ENCODE measurements at regions not wholly inside any gene's neighbourhood (a gene's known extent, or its start where the extent isn't known, plus 50 kb on each side); places are given as distances from the start of the nearest gene placed in this dataset.

DNA sequence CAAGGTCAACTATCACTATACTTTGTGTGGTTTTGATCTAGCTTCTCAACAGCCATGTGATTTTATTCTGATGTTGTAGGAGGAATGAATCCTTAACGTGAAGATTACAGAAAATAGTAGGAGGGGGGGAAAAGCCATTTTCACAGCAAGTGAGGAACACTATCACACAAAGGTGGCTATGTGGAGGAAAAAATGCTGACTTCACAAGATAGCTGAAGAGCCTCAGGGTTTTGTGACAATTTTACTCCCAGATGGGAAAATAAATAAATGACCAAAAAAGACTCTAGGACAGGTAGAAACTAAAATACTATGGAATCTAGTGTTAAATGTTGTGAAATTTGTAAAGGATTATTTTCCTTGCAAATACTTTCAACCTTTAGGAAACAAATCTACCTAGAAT is 281.0 kb downstream of the ADRA2A start:
- H3K4me1 ChIP-seq (ENCODE audit: control insufficient read depth in 1 of 2, insufficient read depth in 2 of 2, low read length in 2 of 2): peaks cover 0 to 9% of the 10 kb centered on the region in 2 donors
- no peak overlapping the region for H3K27ac ChIP-seq (ENCODE audit: low read depth, low read length)
- no peaks in the 10 kb centered on the region for H3K27me3 ChIP-seq (ENCODE audit: control insufficient read depth in 1 of 2, insufficient read depth in 2 of 2, low read length in 2 of 2)
- no peak overlapping the region for H3K9ac ChIP-seq (ENCODE audit: low read depth in 1 of 2, low read length in 2 of 2)
- H3K4me3 ChIP-seq (ENCODE audit: low read depth in 1 of 2, low read length in 2 of 2): no peak overlapping the region
- H3K36me3 ChIP-seq (ENCODE audit: control insufficient read depth in 1 of 2, insufficient read depth in 2 of 2, low read length in 2 of 2): no peaks in the 10 kb centered on the region
- no peaks in the 10 kb centered on the region for H3K9me3 ChIP-seq (ENCODE audit: control insufficient read depth in 1 of 2, low read length in 2 of 2)

DNA sequence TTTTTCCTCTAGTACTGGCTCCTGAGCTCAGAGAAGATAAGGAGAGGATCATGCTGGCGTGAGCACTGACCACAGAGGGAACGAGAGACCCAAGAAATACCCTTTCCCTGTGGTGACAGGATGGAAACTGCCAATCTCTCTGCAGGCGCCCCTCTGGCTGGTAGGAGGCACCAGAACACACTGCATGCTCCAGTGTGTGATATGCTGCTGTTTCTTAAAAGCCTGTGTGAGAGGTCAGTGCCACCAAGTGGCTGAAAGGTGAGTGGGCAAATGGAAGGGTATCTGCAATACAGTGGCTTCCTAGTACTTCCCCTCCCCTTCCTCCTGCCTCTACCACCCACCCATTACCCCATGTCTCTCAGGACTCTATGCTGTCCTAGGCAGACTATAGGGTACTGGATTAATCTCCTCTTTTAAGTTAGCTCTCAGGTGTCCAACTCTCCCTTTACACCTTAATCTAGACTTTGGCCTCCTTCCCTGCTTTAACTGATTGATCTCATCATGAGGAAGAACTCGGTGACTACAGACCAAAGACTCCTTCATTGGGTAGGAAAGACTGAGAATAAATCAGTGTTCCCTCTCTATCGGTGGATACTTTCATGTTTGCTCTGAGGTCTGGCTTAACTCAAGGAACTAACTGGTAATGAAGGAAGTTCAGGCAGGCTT is 283.6 kb downstream of the ADRA2A start:
- Histone ChIP-seq H3K27me3 (ENCODE audit: control insufficient read depth in 1 of 2, insufficient read depth in 2 of 2, low read length in 2 of 2) (no peaks in the 10 kb centered on the region), H3K9me3 (ENCODE audit: control insufficient read depth in 1 of 2, low read length in 2 of 2) (no peaks in the 10 kb centered on the region), H3K9ac (ENCODE audit: low read depth in 1 of 2, low read length in 2 of 2) (no peak overlapping the region), H3K4me3 (ENCODE audit: low read depth in 1 of 2, low read length in 2 of 2) (no peak overlapping the region), H3K36me3 (ENCODE audit: control insufficient read depth in 1 of 2, insufficient read depth in 2 of 2, low read length in 2 of 2) (no peaks in the 10 kb centered on the region), H3K4me1 (ENCODE audit: control insufficient read depth in 1 of 2, insufficient read depth in 2 of 2, low read length in 2 of 2) (peaks cover 0 to 9% of the 10 kb centered on the region in 2 donors), H3K27ac (ENCODE audit: low read depth, low read length) (no peak overlapping the region)

DNA sequence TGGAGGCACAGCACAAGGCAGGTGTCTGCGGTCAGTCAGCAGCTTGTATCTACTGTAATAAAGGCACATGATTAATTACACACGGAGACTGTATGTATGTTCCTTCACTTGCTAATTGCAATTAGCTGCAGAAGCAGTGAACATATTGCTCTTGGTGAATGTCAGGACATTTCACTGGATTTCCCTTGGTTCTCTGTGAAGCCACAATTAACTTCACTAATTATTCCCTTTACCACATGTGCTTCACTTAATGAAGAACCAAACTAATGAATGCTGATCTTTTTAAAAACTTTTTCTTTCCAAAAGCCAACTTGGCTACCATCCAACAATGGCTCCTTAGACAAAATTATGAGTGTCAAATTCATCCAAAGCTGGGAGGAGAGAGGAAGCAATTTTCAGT is 290.7 kb downstream of the ADRA2A start:
- no peaks in the 10 kb centered on the region for H3K9me3 ChIP-seq (ENCODE audit: control insufficient read depth in 1 of 2, low read length in 2 of 2)
- no peak overlapping the region for H3K9ac ChIP-seq (ENCODE audit: low read depth in 1 of 2, low read length in 2 of 2)
- H3K27me3 ChIP-seq (ENCODE audit: control insufficient read depth in 1 of 2, insufficient read depth in 2 of 2, low read length in 2 of 2): no peaks in the 10 kb centered on the region
- no peak overlapping the region for H3K4me3 ChIP-seq (ENCODE audit: low read depth in 1 of 2, low read length in 2 of 2)
- H3K36me3 ChIP-seq (ENCODE audit: control insufficient read depth in 1 of 2, insufficient read depth in 2 of 2, low read length in 2 of 2): no peaks in the 10 kb centered on the region
- no peak overlapping the region for H3K27ac ChIP-seq (ENCODE audit: low read depth, low read length)
- H3K4me1 ChIP-seq (ENCODE audit: control insufficient read depth in 1 of 2, insufficient read depth in 2 of 2, low read length in 2 of 2): no peaks in the 10 kb centered on the region

DNA sequence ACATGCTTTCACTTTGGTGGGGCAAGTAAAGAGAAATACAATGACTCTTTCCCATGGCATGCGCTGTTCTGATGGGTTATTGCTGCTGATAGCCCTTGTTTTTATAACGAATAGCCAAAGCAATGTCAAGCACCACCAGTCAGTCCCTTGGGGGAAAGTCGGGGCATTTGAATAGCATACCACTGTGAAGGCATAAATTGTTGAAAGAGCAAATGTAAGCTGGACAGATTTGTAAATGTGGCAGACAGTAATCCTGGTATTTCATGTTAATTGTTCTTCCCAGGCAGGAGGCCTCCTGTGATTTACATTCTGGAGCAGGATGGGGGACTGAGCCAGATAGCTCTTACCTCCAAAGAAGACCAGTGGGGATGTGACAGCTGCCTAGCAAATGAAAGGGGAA is 293.3 kb downstream of the ADRA2A start:
- H3K36me3 ChIP-seq (ENCODE audit: control insufficient read depth in 1 of 2, insufficient read depth in 2 of 2, low read length in 2 of 2): no peaks in the 10 kb centered on the region

DNA sequence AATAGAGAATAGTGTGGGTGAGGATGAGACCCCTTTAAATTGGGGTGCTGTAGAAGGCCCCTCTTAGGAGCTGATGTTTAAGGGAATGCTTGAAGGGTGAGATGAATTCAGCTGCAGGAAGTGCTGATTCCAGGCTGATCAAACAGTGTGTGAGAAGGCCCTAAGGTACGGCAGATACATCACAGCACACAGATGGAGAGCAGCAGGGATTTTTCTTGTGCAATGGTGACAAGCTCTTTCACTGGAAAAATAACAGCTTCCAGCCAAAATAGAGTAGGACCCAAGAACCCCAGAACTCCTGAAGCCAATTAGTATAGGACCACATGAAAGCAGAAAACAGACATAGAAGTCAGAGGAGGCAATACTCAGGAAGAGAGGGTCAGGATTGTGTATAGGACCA is 296.9 kb downstream of the ADRA2A start:
- Histone ChIP-seq H3K4me1 (ENCODE audit: control insufficient read depth in 1 of 2, insufficient read depth in 2 of 2, low read length in 2 of 2) (no peaks in the 10 kb centered on the region), H3K36me3 (ENCODE audit: control insufficient read depth in 1 of 2, insufficient read depth in 2 of 2, low read length in 2 of 2) (no peaks in the 10 kb centered on the region), H3K27me3 (ENCODE audit: control insufficient read depth in 1 of 2, insufficient read depth in 2 of 2, low read length in 2 of 2) (no peaks in the 10 kb centered on the region), H3K9ac (ENCODE audit: low read depth in 1 of 2, low read length in 2 of 2) (no peak overlapping the region), H3K27ac (ENCODE audit: low read depth, low read length) (no peak overlapping the region), H3K9me3 (ENCODE audit: control insufficient read depth in 1 of 2, low read length in 2 of 2) (no peaks in the 10 kb centered on the region), H3K4me3 (ENCODE audit: low read depth in 1 of 2, low read length in 2 of 2) (no peak overlapping the region)

More for the DNA sequence above, 293.3 kb downstream of the ADRA2A start:
- Histone ChIP-seq H3K27ac (ENCODE audit: low read depth, low read length) (no peak overlapping the region), H3K4me1 (ENCODE audit: control insufficient read depth in 1 of 2, insufficient read depth in 2 of 2, low read length in 2 of 2) (no peaks in the 10 kb centered on the region), H3K9ac (ENCODE audit: low read depth in 1 of 2, low read length in 2 of 2) (no peak overlapping the region), H3K9me3 (ENCODE audit: control insufficient read depth in 1 of 2, low read length in 2 of 2) (no peaks in the 10 kb centered on the region), H3K27me3 (ENCODE audit: control insufficient read depth in 1 of 2, insufficient read depth in 2 of 2, low read length in 2 of 2) (no peaks in the 10 kb centered on the region), H3K4me3 (ENCODE audit: low read depth in 1 of 2, low read length in 2 of 2) (no peak overlapping the region)

DNA sequence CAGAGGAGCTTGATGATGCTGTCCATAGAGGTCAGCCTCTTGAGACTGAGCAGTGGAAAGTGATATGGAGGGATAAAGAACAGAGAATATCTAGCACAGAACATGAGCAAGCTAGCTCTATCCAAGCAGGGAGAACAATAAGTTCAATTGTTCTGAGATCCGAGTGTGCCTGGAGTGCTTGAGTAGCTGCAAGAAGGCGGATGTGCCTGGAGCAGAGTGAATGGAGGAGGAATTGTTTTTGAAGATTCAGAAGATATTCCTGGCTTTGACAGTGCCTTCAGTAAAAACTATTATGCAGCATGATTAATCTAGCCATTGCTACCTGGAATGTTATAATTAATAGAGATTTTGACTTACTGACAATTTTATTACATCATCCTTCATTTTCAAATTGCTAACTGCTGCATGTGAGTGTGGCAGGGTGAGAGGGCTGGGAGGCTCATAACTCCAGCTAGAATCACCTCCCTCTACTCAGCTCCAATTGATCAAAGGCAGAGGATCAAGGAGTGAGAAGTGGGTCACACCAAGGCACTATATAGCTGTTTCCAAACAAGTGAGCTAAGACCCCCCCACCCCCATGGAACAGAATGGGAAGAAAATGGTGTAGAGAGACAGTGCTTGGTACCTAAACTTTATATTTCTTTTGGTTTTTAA is 302.8 kb downstream of the ADRA2A start:
- Histone ChIP-seq H3K27me3 (ENCODE audit: control insufficient read depth in 1 of 2, insufficient read depth in 2 of 2, low read length in 2 of 2) (no peaks in the 10 kb centered on the region), H3K9ac (ENCODE audit: low read depth in 1 of 2, low read length in 2 of 2) (no peak overlapping the region), H3K27ac (ENCODE audit: low read depth, low read length) (no peak overlapping the region), H3K9me3 (ENCODE audit: control insufficient read depth in 1 of 2, low read length in 2 of 2) (no peaks in the 10 kb centered on the region), H3K4me1 (ENCODE audit: control insufficient read depth in 1 of 2, insufficient read depth in 2 of 2, low read length in 2 of 2) (no peaks in the 10 kb centered on the region), H3K4me3 (ENCODE audit: low read depth in 1 of 2, low read length in 2 of 2) (no peak overlapping the region), H3K36me3 (ENCODE audit: control insufficient read depth in 1 of 2, insufficient read depth in 2 of 2, low read length in 2 of 2) (no peaks in the 10 kb centered on the region)

DNA sequence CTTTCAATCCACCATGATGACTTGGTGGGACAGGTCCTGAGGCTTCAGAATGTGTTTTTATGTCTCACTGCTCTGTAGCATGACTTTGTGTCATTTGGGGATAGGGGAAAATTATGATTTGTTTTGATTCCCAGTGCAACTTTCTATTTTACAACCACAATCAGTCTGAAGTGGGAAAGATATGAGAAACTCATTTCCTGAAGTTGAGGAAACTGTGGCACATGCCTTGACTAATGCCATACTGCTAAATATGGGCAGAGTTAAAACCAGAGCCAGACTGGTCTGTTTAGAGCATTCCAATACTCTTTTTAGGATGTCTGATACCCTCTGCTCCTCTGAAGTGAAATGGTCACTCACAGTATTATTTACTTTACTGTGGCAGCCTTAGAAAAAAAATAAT is 307.7 kb downstream of the ADRA2A start:
- Histone ChIP-seq H3K9me3 (ENCODE audit: control insufficient read depth in 1 of 2, low read length in 2 of 2) (no peaks in the 10 kb centered on the region), H3K27ac (ENCODE audit: low read depth, low read length) (no peak overlapping the region), H3K27me3 (ENCODE audit: control insufficient read depth in 1 of 2, insufficient read depth in 2 of 2, low read length in 2 of 2) (no peaks in the 10 kb centered on the region), H3K9ac (ENCODE audit: low read depth in 1 of 2, low read length in 2 of 2) (no peak overlapping the region), H3K4me3 (ENCODE audit: low read depth in 1 of 2, low read length in 2 of 2) (no peak overlapping the region), H3K36me3 (ENCODE audit: control insufficient read depth in 1 of 2, insufficient read depth in 2 of 2, low read length in 2 of 2) (no peaks in the 10 kb centered on the region), H3K4me1 (ENCODE audit: control insufficient read depth in 1 of 2, insufficient read depth in 2 of 2, low read length in 2 of 2) (no peaks in the 10 kb centered on the region)

DNA sequence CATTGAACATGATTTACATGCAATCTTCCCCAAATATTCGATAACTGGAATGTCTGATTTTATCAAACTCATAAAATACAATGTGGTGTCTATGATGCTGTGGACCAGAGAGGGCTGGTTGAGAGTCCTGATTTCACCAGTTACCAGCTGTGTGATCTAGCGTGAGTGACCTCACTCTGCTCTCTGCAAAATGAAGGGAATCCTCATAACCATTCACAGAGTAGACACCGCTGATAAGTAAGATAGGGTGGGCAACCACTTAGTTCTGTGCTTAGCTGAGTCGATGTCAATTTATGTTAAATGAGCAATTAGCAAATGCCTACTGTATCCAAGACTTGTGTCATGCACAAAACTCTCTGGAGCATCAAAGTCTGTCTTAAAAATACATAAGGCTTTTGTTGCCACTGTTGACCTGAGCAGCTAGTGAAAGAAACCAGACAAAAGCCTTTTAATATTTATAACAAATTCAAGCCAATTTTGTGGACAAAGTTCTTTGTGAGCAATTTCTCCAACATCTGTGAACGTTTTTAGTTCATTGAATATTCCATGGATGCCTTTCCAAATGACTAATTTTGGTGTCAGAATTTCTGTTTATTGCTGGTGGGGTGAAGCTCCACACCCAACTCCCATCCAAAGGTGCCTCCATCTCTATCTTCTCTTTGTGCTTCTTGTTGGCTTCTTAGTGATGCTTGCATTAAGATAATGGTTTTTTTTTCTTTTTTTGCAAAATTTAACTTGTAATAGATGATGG is 314.2 kb downstream of the ADRA2A start:
- Histone ChIP-seq H3K27ac (ENCODE audit: low read depth, low read length) (no peak overlapping the region), H3K36me3 (ENCODE audit: control insufficient read depth in 1 of 2, insufficient read depth in 2 of 2, low read length in 2 of 2) (no peaks in the 10 kb centered on the region), H3K27me3 (ENCODE audit: control insufficient read depth in 1 of 2, insufficient read depth in 2 of 2, low read length in 2 of 2) (peaks cover 0 to 2% of the 10 kb centered on the region in 2 donors), H3K4me1 (ENCODE audit: control insufficient read depth in 1 of 2, insufficient read depth in 2 of 2, low read length in 2 of 2) (no peaks in the 10 kb centered on the region), H3K9ac (ENCODE audit: low read depth in 1 of 2, low read length in 2 of 2) (no peak overlapping the region), H3K9me3 (ENCODE audit: control insufficient read depth in 1 of 2, low read length in 2 of 2) (no peaks in the 10 kb centered on the region), H3K4me3 (ENCODE audit: low read depth in 1 of 2, low read length in 2 of 2) (no peak overlapping the region)

DNA sequence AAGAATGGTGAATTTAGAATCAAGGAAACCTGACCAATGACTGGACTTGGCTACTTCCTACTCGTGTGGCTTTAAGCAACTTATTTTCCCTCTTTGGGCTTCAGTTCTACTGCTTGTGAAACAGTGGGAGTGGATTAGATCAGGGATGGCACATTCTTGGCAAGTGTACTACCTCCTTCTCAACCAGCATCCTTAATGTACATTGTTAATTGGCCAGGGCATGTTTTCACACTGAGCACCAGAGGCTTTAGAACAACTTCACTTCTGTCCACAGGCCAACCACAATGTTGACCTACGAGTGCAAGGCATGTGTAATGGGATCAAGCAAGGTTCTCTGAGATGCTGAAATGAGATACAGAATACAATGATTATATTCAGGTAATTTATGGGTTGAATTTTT is 315.3 kb downstream of the ADRA2A start:
- Histone ChIP-seq H3K4me3 (ENCODE audit: low read depth in 1 of 2, low read length in 2 of 2) (no peak overlapping the region), H3K4me1 (ENCODE audit: control insufficient read depth in 1 of 2, insufficient read depth in 2 of 2, low read length in 2 of 2) (no peaks in the 10 kb centered on the region), H3K27me3 (ENCODE audit: control insufficient read depth in 1 of 2, insufficient read depth in 2 of 2, low read length in 2 of 2) (peaks cover 0 to 2% of the 10 kb centered on the region in 2 donors), H3K9ac (ENCODE audit: low read depth in 1 of 2, low read length in 2 of 2) (no peak overlapping the region), H3K9me3 (ENCODE audit: control insufficient read depth in 1 of 2, low read length in 2 of 2) (no peaks in the 10 kb centered on the region), H3K27ac (ENCODE audit: low read depth, low read length) (no peak overlapping the region), H3K36me3 (ENCODE audit: control insufficient read depth in 1 of 2, insufficient read depth in 2 of 2, low read length in 2 of 2) (no peaks in the 10 kb centered on the region)

DNA sequence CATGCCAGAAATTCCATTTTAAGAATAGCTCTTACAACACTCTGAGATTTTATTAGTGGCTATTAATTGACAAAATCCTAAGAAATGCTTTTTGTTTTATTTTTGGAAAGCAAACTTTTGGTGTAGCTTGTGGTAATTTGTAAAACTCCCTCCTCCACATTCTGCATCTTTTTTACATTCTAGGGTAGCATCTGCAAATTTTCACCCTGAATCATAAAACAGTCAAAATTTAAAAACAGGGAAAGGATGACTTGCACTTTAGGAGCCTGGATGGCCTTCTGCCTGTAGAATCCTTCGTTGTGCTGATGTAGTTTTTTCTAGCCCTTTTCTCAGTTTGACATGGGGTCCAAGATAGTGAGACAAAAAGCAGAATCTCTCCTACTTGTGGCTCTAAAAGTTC is 316.1 kb downstream of the ADRA2A start:
- Histone ChIP-seq H3K4me3 (ENCODE audit: low read depth in 1 of 2, low read length in 2 of 2) (no peak overlapping the region), H3K36me3 (ENCODE audit: control insufficient read depth in 1 of 2, insufficient read depth in 2 of 2, low read length in 2 of 2) (no peaks in the 10 kb centered on the region), H3K4me1 (ENCODE audit: control insufficient read depth in 1 of 2, insufficient read depth in 2 of 2, low read length in 2 of 2) (no peaks in the 10 kb centered on the region), H3K27ac (ENCODE audit: low read depth, low read length) (no peak overlapping the region), H3K9ac (ENCODE audit: low read depth in 1 of 2, low read length in 2 of 2) (no peak overlapping the region), H3K27me3 (ENCODE audit: control insufficient read depth in 1 of 2, insufficient read depth in 2 of 2, low read length in 2 of 2) (peaks cover 0 to 2% of the 10 kb centered on the region in 2 donors), H3K9me3 (ENCODE audit: control insufficient read depth in 1 of 2, low read length in 2 of 2) (no peaks in the 10 kb centered on the region)

Measured in duodenal mucosa (tissue), 2 donors.